ENCODE measurements at regions not wholly inside any gene's neighbourhood (a gene's known extent, or its start where the extent isn't known, plus 50 kb on each side); places are given as distances from the start of the nearest gene placed in this dataset.

DNA sequence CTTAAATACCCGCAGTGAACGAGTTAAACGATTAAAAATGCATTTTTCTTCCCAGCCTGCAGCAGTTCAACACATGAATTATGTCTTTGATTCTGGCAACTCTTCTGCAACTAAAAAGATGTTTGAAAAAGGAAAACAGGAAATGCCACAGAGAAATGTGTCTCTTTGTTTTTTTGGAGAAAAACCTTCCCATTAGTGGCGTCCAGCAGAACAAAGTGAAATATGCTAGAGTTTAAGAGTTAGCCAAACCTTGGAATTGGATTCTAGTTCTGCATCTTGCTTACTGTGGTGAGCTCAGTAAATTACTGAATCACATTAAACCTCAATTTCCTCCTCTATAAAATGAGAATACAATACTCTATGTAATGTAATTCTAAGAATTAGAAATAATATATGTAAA is 900.2 kb upstream of the ACVR2A start:
- no peak overlapping the region for H3K27ac Mint-ChIP-seq (ENCODE audit: unreplicated experiment)

DNA sequence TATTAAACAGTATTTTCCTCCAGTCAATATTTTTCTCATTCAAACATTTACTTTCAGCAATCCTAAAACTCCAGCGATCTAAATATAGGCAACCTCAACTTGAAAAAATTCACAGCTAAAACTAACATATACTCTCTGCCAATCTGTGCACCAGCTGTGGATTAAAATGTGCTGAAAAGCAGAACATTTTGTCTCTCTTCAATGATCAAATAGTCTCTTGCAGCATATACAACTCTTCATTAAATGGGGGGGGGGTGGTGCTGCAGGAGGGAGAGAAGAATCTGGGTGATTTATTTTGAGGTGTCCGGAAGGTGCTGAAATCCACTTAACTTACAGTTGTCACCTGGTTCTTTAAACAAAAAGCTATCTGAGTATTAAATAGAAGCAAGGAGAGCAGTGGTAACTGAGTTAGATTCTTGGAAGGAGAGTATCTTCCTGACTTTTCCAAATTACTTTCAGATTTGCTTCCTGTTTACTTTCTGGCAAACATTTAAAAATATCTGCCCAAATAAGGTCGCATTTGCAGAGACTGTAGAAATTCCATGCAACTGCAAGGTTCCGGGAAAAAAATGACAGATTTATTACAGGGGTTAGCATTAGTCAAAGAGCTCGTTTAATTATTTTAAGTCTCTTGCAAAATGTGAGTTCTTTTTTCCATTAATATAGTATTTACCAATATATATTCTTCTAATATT is 904.7 kb upstream of the ACVR2A start:
- TF ChIP-seq, protein P1, sequence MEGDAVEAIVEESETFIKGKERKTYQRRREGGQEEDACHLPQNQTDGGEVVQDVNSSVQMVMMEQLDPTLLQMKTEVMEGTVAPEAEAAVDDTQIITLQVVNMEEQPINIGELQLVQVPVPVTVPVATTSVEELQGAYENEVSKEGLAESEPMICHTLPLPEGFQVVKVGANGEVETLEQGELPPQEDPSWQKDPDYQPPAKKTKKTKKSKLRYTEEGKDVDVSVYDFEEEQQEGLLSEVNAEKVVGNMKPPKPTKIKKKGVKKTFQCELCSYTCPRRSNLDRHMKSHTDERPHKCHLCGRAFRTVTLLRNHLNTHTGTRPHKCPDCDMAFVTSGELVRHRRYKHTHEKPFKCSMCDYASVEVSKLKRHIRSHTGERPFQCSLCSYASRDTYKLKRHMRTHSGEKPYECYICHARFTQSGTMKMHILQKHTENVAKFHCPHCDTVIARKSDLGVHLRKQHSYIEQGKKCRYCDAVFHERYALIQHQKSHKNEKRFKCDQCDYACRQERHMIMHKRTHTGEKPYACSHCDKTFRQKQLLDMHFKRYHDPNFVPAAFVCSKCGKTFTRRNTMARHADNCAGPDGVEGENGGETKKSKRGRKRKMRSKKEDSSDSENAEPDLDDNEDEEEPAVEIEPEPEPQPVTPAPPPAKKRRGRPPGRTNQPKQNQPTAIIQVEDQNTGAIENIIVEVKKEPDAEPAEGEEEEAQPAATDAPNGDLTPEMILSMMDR (IDR thresholded peaks at IDR 0.05), result no peak
- Mint-ChIP-seq H3K27me3 (ENCODE audit: low read depth) (no peaks in the 10 kb centered on the region), H3K4me1 (ENCODE audit: low read depth) (peaks cover 12% of the 10 kb centered on the region), H3K27ac (ENCODE audit: unreplicated experiment) (no peak overlapping the region), H3K9me3 (ENCODE audit: low read depth) (peaks cover under 1% of the 10 kb centered on the region), H3K4me3 (ENCODE audit: unreplicated experiment) (no peak overlapping the region), H3K36me3 (ENCODE audit: low read depth) (no peaks in the 10 kb centered on the region)
- DNase-seq (ENCODE audit: low spot score), result no peak

More for the DNA sequence above, 900.2 kb upstream of the ACVR2A start:
- Mint-ChIP-seq H3K4me3 (ENCODE audit: unreplicated experiment) (no peak overlapping the region), H3K27me3 (ENCODE audit: low read depth) (no peaks in the 10 kb centered on the region), H3K9me3 (ENCODE audit: low read depth) (peaks cover 3% of the 10 kb centered on the region), H3K4me1 (ENCODE audit: low read depth) (peaks cover 8% of the 10 kb centered on the region), H3K36me3 (ENCODE audit: low read depth) (no peaks in the 10 kb centered on the region)
- TF ChIP-seq, protein P1 (IDR thresholded peaks at IDR 0.05), result no peak
- no peak for DNase-seq (ENCODE audit: low spot score)

DNA sequence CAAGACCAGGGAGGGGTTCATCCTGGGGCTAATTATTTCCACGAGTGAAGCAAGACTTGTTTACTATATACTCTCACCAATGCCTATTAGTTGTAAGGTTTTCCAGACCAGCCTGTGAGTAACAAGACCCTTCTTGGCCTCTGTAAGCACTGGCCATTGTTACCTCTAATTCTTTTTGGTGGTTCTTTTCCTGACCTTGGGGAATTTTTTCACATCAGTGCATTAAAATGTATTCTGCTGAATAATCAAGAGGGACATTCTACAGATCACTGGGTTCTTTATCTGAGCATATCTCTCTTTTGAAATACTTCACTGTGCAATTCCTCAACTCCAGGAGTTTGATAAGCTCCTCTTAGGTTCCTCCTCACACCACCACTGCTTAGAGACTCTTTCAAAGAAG is 909.9 kb upstream of the ACVR2A start:
- Mint-ChIP-seq H3K36me3 (ENCODE audit: low read depth) (peaks cover 7% of the 10 kb centered on the region), H3K27ac (ENCODE audit: unreplicated experiment) (no peak overlapping the region), H3K9me3 (ENCODE audit: low read depth) (peaks cover 25% of the 10 kb centered on the region), H3K27me3 (ENCODE audit: low read depth) (no peaks in the 10 kb centered on the region), H3K4me1 (ENCODE audit: low read depth) (peaks cover 7% of the 10 kb centered on the region), H3K4me3 (ENCODE audit: unreplicated experiment) (no peak overlapping the region)
- DNase-seq (ENCODE audit: low spot score), result no peak
- TF ChIP-seq, protein P1 (IDR thresholded peaks at IDR 0.05), result no peak

DNA sequence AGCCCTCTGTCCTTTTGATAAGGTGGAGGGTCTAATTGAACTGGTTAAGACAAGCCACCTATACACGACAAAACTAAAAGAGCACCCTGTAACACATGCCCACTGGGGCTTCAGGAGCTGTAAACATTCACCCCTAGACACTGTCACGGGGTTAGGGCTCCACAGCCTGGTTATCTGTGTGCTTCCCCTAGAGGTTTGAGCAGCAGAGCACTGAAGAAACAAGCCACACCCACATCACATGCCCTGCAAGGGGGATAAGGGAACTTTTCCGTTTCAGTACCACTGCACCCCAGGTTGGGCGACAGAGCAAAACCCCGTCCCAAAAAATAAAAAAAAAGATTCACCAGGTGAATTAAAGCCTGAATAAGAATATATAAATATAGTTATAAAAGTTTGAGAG is 913.7 kb upstream of the ACVR2A start:
- no peaks in the 10 kb centered on the region for H3K27me3 Mint-ChIP-seq (ENCODE audit: low read depth)
- H3K27ac Mint-ChIP-seq (ENCODE audit: unreplicated experiment), result no peak overlapping the region
- H3K4me1 Mint-ChIP-seq (ENCODE audit: low read depth), result no peaks in the 10 kb centered on the region
- DNase-seq (ENCODE audit: low spot score), result no peak
- peaks cover 25% of the 10 kb centered on the region for H3K9me3 Mint-ChIP-seq (ENCODE audit: low read depth)
- TF ChIP-seq, protein P1 (IDR thresholded peaks at IDR 0.05), result no peak
- no peak overlapping the region for H3K4me3 Mint-ChIP-seq (ENCODE audit: unreplicated experiment)
- H3K36me3 Mint-ChIP-seq (ENCODE audit: low read depth), result peaks cover 7% of the 10 kb centered on the region

DNA sequence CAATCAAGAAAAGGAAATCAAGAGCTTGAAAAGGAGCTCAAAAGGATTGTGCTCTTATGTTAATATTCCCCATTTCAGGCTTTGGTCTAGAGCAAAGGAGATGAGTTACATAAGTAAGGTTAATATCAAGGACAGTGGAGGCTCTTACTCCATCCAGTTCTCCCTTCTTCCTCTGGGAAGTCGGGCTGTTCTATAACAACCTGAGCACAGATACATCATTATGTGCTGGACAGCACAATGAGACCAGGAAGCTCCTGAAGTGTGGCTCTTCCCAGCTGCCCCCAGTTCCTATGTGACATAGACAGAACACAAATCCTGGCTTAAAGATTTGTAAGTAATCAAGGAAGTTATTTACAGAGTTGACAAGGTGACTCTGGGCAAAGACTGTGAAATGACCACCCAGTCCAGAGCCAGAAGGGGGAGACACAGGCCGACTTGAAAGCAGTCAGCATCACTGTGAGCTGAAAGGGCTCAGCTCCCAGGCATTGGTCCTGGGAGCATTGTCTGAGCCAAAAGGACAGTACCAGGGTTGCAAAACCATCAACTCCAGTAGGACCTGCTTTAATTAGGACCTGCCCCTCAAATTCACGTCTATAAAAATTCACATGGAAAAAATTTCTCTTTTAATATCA is 917.6 kb upstream of the ACVR2A start:
- no peak overlapping the region for H3K27ac Mint-ChIP-seq (ENCODE audit: unreplicated experiment)

More for the DNA sequence above, 917.6 kb upstream of the ACVR2A start:
- DNase-seq (ENCODE audit: low spot score), result no peak
- TF ChIP-seq, protein P1 (IDR thresholded peaks at IDR 0.05), result peak; percentile 82
- H3K4me3 Mint-ChIP-seq (ENCODE audit: unreplicated experiment), result no peak overlapping the region
- H3K9me3 Mint-ChIP-seq (ENCODE audit: low read depth), result no peaks in the 10 kb centered on the region
- H3K4me1 Mint-ChIP-seq (ENCODE audit: low read depth), result no peaks in the 10 kb centered on the region
- no peaks in the 10 kb centered on the region for H3K36me3 Mint-ChIP-seq (ENCODE audit: low read depth)
- peaks cover 11% of the 10 kb centered on the region for H3K27me3 Mint-ChIP-seq (ENCODE audit: low read depth)
